Left forelimb (tissue), 1 donor: ENCODE measurements at regions not wholly inside any gene's neighbourhood (a gene's known extent, or its start where the extent isn't known, plus 50 kb on each side); places are given as distances from the start of the nearest gene placed in this dataset.

Experiments
- DNase-seq: peaks from one replicate; pipeline ENCODE4 v3.0.0-alpha.2; 2018; ENCODE audit warnings: low spot score

DNA sequence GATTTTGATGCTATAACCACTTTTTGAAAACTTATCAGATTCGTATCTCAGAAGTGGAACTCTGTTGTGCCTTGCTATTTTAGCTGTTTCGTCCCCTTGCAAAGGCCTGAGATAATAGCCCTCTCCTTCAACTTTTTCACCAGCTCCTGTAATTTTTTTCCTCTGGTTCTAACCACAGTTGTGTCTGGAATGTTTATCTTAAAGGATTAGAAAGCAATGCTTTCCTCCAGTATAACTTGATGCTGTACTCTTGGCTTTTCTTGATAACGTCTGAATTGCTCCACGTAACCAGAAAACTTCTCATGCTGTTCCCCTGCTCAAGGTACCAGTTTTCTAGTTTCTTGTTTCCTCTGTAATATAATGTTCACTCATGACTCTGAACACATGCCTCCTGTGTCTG is 209.4 kb downstream of the DTWD2 start:
- DNase-seq: no peak

DNA sequence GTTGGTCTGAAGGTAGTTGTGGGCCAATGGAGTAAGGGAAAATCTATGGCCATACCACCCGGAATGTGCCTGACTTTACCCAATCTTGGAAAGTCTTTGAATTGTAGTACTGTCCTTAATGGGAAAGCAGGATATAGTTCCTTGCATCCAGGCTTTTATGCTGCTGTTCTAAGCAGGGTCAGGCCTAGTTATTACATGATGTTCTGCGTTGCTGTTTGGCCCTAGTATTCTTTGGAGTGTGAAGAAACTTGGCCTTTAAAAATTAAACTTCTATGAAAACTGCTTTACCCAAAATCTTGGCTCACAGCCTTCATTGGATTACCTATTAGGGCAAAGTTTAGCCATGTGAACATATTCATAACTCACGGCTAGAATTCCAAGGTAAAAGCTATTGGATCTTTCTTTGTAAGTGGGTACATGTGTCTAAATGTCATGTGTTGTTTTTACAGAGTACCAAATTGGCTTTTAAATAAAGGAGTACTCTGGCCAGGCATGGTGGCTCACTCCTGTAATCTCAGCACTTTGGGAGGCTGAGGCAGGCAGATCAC is 211.1 kb downstream of the DTWD2 start:
- DNase-seq: no peak

DNA sequence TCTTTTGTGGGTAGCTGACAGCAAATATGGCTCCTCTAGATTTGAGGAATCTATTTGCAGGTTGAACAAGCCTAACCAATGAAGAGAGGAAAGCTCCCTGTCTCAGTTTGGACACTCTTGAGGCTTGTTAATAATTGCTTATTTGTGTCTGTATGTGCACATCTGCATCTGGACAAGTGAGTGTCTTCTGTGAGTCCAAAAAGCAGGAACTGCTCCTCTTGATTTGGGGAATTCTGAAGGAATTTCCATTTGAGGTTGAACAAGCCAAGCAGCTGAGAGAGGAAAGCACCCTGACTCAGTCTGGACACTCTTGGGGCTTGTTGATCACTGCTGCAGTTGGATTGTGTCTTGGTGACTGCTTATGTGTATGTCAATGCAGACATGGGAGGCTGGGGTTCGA is 211.6 kb downstream of the DTWD2 start:
- DNase-seq: no peak

DNA sequence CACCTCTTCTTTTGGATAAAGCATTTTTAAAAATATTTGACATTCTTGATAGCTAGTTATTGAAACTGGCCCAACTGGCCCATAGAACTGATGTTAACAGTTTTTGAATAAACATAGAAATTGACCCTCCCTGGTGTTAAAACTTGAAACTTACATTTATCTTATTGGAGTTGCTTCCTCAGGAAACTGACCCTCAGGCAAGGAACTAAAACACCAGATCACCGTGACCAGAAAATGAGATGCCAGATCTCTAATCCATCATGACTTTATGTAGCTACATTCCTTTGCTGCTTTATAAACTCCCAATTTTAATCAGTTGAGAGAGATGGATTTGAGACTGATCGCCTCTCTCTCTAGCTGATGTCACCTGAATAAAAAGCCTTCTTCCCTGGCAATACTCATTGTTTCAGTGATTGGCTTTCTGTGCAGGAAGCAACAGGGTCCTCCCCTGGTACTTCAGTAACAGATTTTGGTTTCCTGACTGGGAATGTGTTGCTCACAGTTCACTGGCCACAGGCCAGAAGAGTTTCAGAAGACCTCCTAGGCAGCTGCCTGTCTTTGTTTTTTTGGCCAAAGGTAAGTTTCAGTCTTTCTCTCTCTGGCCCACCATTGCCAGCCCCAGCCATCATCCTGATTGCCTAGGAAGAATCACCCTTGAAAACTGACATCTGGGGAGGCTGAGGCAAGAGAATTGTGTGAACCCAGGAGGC is 212.4 kb downstream of the DTWD2 start:
- DNase-seq: no peak

DNA sequence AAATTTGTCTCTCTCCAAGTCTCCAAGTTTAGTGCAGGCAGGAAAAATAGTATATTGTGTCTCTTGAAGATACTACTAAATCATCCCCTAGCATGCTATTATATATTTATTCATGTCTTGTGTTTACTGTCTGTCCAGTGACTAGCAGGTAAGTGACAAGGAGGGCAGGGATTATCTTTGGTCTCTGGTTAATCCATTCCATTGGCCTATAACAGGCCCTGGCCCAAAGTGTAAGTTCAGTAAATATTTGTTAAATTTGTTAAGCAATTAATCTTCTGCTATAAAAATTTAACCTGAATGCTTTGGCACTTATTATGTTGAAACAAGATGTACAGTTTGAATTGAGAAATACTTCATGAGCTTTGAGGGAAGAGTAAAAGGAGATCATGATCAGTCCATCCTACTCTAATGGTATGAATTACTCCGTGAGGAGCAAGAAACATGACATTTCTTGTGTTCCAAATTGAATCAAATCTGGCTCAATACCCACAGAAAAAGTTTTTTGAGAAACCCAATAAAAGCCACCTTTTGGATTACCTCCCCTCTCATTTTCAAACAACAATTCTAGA is 219.7 kb downstream of the DTWD2 start:
- DNase-seq: no peak

DNA sequence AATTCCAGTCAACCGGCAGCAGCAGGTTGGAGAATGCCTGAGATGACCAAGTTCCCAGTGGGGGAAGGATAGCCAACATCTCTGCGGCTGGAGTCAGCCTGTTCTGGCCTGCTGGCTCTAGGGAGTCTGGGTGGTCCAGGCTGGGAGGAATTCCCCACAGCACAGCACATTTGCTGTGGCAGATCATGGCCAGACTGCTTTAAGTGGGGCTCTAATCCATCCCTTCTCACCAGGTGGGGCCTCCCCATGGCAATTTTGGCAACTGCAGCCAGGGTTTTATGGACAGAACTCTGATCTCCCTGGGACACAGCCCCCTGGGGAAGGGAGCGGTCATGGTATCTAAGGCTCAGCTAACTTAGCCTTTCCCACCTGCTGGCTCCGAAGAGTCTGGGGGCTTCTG is 226.1 kb downstream of the DTWD2 start:
- no peak for DNase-seq

DNA sequence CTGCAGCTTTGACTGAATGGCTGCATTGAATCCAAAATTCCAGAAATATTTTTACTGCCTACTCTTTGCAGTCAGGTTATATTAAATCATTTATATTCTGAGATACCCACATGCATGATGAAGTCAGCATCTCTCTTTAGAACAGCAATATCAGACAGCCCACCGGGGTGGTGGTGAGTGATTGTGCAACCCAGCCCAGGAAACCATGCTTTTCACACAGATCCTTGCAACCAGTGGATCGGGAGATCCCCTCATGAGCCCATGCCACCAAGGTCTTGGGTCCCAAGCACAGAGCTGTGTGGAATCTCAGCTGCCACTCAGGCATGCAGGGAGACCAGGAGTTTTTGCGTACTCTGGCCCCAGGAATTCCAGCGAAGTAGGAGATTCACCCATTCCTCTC is 226.5 kb downstream of the DTWD2 start:
- no peak for DNase-seq

DNA sequence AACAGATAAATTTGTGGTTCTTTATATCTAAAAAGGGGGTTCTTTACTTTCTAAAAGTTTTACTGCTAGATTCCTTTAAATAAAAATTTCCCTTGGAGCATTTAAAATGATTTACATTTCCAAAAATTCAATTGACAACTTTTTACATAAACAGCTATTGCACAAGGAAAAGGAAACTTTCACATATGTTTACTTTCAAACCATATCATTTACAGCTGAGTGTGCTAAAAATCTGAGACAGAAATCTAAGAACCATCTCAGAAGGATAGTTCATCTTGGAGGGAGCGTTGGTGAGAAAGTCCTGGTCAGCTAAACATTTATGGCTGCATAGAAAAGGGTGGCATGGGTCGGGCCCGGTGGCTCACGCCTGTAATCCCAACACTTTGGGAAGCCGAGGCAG is 235.4 kb downstream of the DTWD2 start:
- no peak for DNase-seq

DNA sequence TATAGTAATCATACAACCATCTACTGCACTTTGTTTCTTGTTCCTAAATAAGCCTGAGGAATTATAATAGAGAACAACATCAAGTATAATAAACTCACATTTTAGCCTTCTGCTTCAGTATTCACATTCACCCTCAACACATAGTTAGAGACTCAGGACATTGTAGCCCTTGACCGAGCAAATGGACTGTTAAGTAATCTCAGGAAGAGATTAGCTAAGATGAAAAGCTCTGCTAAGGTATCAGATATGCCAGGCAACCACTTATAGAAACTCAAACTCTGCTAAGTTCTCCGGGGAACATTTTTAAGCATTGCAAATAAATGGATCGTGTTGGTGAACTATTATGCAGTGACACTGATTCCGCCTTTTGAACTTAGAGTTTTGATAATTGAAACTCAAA is 252.0 kb downstream of the DTWD2 start:
- DNase-seq: no peak

DNA sequence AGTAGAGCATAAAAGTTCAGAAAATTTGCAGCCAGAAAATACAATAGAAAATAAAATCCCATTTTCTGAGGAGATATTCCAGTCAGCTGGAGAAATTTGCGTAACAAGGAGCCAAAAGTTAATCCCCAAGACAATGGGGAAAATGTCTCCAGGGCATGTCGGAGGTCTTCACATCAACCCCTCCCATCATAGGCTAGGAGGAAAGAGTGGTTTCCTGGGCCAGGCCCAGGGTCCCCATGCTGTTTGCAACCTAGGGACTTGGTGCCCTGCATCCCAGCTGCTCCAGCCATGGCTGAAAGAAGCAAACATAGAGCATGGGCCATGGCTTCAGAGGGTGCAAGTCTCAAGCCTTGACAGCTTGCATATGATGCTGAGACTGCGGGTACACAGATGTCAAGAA is 255.0 kb downstream of the DTWD2 start:
- DNase-seq: no peak

DNA sequence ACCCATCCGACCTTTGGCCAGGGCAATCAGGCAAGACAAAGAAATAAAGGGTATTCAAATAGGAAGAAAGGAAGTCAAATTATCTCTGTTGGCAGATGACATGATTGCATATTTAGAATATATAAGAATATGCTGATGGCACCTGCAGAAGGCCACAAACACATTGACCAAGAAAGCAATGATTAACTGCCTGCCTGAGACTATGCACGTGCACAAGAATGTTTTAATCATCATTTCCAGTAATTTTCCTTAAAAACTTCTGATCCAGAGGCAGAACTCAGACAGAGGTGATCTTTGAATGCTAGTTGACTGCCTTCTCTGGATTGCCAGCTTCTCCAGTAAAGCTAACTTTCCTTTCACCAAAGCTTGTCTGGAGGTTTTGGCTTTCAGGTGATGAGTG is 260.2 kb downstream of the DTWD2 start:
- no peak for DNase-seq

DNA sequence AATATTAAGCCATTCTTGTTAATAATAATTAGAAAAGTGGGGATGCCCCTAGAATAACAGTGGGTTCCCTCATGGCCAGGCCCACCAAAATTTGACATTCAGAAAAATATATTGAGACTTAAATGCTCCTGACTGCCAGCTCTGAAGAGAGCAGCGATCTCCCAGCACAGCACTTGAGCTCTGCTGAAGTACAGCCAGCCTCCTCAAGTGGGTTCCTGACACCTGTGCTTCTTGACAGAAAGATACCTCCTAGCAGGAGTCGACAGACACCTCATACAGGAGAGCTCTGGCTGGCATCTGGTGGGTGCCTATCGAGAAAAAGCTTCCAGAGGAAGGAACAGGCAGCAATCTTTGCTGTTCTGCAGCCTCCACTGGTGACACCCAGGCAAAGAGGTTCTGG is 261.5 kb downstream of the DTWD2 start:
- DNase-seq: no peak

DNA sequence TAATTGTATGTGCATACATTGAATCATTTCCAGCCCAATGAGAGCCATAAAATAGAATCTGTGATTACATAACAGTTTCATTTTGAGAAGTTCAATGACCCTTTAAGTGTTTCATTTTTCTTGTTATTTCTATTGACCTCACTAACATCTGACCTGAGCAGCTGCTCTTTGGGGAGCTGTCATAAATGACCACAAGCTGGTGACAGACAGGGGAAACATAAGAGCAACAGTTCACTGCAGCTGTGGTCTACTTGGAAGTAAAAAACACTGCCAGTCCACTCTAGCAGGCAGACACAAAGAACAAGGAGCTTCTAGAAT is 265.4 kb downstream of the DTWD2 start:
- no peak for DNase-seq

DNA sequence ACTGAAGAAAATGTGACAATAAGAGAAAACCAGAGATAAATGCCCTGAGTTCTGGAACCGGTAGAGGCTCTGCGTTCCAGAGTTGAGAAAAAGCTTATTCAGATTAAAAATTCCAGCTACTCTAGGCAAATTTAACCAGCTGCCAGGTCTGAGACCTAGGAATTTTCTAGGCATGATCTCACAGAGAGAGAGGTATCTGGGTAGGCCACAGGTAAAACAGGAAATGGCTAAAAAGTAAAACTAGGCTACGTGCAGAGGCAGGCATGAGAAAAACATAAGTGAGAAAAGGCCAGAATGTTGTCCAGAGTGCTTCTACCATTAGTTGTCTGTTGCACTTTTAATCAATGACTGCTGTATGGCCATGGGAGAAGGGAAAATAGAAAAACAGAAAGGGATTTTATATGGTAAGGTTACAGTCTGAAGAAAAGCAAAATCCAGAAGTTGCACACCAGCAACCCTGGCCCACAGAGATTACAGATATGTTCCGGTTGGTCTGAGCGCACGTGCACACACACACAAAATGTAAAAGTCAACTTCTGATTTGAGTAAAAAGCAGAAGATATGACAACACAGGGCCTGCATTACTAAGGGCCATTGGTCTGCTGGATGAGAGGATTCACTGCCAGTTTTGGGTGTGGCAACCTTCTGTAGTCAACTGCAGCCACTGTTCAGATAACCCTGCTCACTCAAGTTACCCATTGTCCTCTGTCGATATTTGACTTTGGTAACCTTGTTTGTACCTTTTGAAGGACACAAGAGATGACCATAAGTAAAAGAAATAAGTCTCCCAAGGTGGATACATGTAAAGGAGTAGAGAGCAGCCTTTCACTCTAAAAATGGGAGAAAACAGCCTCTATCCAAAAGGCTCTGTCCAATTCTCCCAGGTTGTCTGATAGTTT is 266.0 kb downstream of the DTWD2 start:
- DNase-seq: no peak

DNA sequence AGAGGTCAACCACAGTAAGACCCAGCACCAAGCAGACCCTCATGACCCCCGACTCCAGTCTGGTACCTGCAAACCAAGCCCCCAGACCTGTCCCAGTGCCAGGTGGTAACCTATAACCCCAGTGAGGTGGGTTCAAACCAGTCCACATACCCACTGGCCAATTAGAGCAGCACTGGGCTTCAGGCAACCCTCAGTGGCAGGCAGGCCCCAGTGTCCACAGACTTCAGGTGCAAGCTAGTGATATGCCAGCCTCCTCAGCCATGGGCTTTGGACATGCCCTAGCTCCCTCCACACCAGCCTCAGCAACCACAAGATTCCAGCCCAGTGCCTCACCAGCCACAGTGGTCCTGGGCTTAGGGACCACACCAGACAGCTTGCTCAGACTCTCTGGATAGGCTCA is 276.6 kb downstream of the DTWD2 start:
- DNase-seq: no peak

DNA sequence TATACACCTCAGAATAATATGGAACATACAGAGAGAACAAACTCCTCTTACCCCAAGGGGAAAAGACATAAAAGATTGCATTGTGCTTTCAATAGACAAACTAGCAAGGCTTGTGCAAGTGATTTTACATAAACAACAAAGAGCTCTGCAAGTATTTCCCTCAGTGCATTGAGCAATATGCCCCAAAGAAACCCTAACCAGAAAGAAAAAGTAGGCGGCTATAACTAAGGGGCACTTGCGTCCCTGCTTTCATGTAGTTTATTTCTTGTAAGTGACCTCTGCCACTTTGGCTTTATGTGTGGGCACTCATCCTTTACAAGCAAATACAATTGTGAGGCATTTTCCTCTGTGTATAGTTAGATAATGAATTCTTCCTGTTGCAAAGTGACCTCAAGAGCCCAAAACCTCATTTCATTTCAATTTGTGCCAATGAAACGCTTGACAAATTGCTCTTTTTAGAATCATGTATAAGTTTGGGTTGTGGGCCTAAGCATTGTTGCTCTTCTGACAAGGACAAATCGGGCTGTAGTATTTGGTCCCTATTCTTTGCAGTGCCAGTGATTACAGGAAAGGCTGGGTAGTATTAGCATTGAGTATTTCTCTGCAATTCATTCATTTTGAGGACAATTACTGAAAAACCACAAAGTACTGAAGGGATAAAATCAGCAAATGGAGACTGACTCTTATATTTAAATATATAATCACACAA is 282.2 kb downstream of the DTWD2 start:
- DNase-seq: no peak

DNA sequence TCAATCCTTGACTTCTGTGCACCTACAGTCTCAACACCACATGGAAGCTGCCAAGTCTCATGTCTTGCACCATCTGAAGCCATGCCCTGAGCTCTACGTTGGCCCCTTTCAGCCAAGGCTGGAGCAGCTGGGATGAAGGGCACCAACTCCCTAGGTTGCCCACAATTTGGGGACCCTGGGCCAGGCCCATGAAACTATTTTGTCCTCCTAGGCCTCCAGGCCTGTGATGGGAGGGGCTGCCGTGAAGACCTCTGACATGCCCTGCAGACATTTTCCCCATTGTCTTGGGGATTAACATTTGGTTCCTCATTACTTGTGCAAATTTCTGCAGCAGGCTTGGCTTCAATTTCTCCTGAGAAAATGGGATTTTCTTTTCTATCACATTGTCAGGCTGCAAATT is 285.1 kb downstream of the DTWD2 start:
- DNase-seq: no peak

DNA sequence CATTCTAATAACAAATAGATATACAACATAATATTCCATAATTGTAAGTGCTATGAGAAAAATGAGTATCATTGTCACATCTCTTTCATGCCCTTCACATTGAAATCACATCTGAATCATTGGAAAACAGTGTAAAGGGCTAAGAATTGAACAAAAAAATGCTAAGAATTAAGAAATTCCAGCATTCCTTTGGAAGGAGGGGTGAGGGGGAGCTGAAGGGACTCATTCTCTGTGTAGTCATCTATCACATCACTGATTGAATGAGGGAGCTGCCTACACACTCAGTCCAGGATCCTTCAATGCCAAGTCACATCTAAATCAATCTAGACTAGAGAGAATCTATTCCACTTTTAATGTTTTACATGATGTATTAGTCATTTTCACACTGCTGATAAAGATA is 286.6 kb downstream of the DTWD2 start:
- no peak for DNase-seq

DNA sequence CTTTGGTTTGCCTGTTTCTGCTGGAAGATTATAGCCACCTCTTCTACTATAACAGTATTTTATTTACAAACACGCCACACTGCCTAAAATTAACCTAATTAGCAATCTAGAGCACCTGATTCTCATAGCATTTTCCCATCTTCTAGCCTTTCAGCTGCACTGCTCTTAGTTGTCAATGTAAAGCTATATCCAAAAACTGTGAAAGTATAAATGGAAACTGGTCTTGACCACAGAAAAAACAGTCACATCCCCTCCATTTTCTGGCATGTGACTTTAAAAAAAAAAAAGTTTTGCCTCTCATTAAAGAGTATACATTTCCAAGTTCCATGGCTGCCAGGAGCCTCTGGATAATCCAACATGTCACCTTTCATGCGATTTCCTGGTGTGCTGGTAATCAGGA is 287.8 kb downstream of the DTWD2 start:
- DNase-seq: no peak

DNA sequence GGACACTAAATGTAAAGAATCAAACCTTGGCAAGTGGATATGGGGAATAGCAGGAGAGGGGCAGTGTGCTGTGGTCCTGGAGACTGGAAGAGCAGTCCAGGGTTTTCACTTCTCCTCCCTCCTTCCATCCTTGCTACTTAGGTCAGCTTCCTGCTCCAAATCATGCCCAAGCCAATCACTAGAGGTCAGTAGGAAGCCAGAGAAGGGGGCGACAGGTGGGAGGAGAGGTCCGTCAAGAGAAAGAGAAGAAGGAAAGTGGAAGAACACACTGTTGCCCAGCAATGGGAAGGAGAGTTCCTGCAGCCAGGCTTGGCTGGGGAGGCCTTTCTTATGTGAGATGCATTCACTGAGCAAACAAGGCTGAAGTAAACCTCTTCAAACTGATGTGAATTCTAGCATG is 289.6 kb downstream of the DTWD2 start:
- DNase-seq: no peak

DNA sequence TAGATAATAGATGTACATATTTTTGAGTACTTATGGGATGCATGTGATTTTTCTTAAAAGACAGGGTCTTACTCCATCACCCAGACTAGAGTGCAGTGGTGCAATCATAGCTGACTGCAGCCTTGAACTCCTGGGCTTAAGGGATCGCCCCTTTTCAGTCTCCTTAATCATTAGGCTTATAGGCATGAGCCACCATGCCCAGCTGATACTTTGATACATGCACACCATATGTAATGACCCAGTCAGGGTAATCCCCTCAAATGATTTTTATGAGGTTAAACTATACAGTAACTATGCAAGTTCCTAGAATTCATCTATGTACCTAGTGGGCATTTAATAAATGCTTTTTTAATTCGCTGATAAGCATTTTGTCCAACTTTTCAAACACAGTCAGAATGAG is 292.3 kb downstream of the DTWD2 start:
- DNase-seq: no peak

DNA sequence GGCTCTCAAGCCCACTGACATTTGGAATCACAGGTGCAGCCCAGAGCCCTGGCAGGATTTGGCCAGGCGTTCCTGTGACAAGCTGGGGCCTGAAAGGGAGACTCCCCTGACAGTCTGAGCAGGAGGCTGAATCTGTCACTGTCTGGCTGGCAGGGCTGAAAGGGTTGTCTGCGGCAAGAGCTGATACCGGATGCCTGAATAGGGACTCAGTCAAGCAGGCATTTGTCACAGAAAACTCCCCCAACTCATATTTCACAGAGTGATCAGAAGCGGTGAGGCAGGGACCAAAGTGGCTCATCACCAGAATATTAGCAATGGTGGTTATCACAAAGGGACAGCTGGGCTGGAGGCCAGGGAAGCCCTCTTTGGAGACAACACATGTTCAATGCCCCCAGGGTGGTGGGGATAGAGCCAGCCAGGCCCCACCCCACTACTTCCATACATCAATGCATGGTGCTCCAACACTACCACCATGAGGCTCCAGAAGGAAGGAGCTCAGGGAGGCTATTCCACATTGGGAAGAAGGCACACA is 295.5 kb downstream of the DTWD2 start:
- no peak for DNase-seq
